ENCODE measurements at regions not wholly inside any gene's neighbourhood (a gene's known extent, or its start where the extent isn't known, plus 50 kb on each side); places are given as distances from the start of the nearest gene placed in this dataset.

- no peak for DNase-seq
- no peak for TF ChIP-seq POLR2A (IDR thresholded peaks at IDR 0.05)
- no peak for TF ChIP-seq CTCF (IDR thresholded peaks at IDR 0.05)
- Histone ChIP-seq H3K4me1 (no peaks in the 10 kb centered on the region), H3K27me3 (no peaks in the 10 kb centered on the region), H3K9me3 (peaks cover 0 to 59% (median 0%) of the 10 kb centered on the region in 4 donors), H3K27ac (no peak overlapping the region), H3K4me3 (no peak overlapping the region), H3K36me3 (no peaks in the 10 kb centered on the region)
These were observed 501.4 kb upstream of the WSB1 start for GRCh38 chr17:26792486-26792885.

GRCh38 chr17:26807024-26807423 lies 486.9 kb upstream of the WSB1 start:
- H3K4me1 ChIP-seq: no peaks in the 10 kb centered on the region
- peaks cover 0 to 44% (median 0%) of the 10 kb centered on the region in 4 donors for H3K9me3 ChIP-seq
- H3K27me3 ChIP-seq: no peaks in the 10 kb centered on the region
- no peak for DNase-seq
- TF ChIP-seq CTCF (IDR thresholded peaks at IDR 0.05) (no peak), POLR2A (IDR thresholded peaks at IDR 0.05) (no peak)
- no peak overlapping the region for H3K4me3 ChIP-seq
- H3K27ac ChIP-seq: no peak overlapping the region
- no peaks in the 10 kb centered on the region for H3K36me3 ChIP-seq

- no peak overlapping the region for H3K27ac ChIP-seq
- H3K36me3 ChIP-seq: no peaks in the 10 kb centered on the region
- H3K9me3 ChIP-seq: peaks cover 0 to 41% (median 0%) of the 10 kb centered on the region in 4 donors
- H3K4me1 ChIP-seq: no peaks in the 10 kb centered on the region
- H3K4me3 ChIP-seq: no peak overlapping the region
- DNase-seq: no peak
- TF ChIP-seq CTCF (IDR thresholded peaks at IDR 0.05) (no peak), POLR2A (IDR thresholded peaks at IDR 0.05) (no peak)
- no peaks in the 10 kb centered on the region for H3K27me3 ChIP-seq
These were observed 484.9 kb upstream of the WSB1 start for GRCh38 chr17:26809033-26809432.

GRCh38 chr17:26818736-26819135 lies 475.2 kb upstream of the WSB1 start:
- Histone ChIP-seq H3K4me3 (no peak overlapping the region), H3K9me3 (peaks cover 0 to 22% (median 0%) of the 10 kb centered on the region in 4 donors), H3K36me3 (no peaks in the 10 kb centered on the region), H3K27me3 (no peaks in the 10 kb centered on the region), H3K27ac (no peak overlapping the region), H3K4me1 (no peaks in the 10 kb centered on the region)
- TF ChIP-seq CTCF (IDR thresholded peaks at IDR 0.05) (no peak), POLR2A (IDR thresholded peaks at IDR 0.05) (no peak)
- no peak for DNase-seq

Data from Peyer's patch (tissue), 4 donors.